GM18498 (cell line): ENCODE measurements at regions not wholly inside any gene's neighbourhood (a gene's known extent, or its start where the extent isn't known, plus 50 kb on each side); places are given as distances from the start of the nearest gene placed in this dataset.
A peak's percentile ranks its signal among the peaks of the same experiment; 100 is the strongest.
"Not testable (repeated sequence)": the region's sequence is repeated elsewhere in the genome, so short reads cannot be mapped to it uniquely, and the experiment has no call there.

Experiments
- ATAC-seq: cut with Tn5 transposase; IDR thresholded peaks from one replicate; pipeline ENCODE4 v1.9.1; 2021; ENCODE audit warnings: mild to moderate bottlenecking, moderate library complexity; ENCODE audit not compliant: unreplicated experiment

- ATAC-seq: not testable (repeated sequence)
These were observed 65.9 kb upstream of the METTL9 start for GRCh38 chr16:21533474-21533873.

- ATAC-seq: not testable (repeated sequence)
These were observed 64.8 kb upstream of the METTL9 start for GRCh38 chr16:21534561-21534960.

DNA sequence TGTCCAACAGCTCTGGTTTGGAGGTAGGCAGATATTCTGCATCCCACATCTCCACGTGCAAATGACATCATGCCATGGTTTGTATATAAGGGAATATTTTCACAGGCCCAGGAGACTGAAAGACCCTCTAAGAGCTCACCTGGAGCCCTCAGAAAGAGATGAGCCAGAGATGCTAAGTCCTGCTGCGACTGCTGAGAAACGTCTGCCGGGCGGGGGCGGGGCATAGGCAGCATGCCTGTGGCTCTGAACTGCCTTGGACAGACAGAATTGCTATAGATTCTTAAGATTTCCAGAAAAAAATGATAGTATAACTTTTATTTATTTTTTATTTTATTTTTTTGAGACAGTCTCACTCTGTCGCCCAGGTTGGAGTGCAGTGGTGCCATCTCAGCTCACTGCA is 64.2 kb upstream of the METTL9 start:
- not testable (repeated sequence) for ATAC-seq

DNA sequence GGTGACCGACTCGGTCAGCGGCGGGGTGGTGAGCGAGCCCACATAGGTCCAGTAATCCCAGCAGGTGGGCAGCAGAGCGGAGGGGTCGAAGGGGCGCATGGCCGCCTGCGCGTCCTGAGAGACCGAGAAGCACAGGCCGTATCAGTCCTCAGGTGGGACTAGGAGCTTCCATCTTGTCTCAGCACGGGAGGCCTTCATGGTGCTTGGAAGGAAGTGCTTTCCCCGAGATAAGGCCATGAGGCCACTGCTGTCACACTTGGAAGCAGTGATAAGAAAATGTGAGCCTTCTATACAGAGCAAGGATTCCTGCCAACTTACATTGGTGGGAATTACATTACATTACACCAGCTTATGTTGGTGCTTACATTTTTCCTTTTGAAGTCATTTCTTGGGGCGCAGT is 62.6 kb upstream of the METTL9 start:
- not testable (repeated sequence) for ATAC-seq

GRCh38 chr16:21537598-21537997 is 61.8 kb upstream of the METTL9 start:
- ATAC-seq: not testable (repeated sequence)

DNA sequence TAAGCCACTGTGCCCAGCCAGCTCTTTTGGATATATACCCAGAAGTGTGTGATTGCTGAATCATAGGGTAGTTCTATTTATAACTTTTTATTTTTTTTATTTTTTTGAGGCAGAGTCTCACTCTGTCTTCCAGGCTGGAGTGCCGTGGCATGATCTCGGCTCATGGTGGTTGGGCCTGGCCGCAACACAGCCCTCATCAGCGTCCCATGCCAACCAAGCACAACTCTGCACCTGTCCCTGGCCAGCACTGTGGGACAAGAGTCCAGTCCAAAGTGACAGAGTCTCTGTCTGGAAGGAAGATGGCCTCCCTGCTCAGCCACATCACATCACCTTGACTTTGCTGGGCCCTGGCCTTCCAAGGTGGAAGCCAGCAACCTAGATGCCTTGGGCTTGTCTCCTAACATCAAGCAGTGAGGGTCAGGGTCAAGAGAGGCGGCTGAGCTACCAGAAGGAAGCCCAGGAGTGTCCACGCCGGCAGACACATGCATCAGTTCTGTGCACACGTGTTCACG is 60.2 kb upstream of the METTL9 start:
- not testable (repeated sequence) for ATAC-seq

- ATAC-seq: peak; percentile 67
These were observed 58.5 kb upstream of the METTL9 start for GRCh38 chr16:21540770-21541433.

- peak; percentile 47 for ATAC-seq
These were observed 57.7 kb upstream of the METTL9 start for GRCh38 chr16:21541611-21542051.

GRCh38 chr16:21542075-21542474 is 57.3 kb upstream of the METTL9 start:
- ATAC-seq: not testable (repeated sequence)

DNA sequence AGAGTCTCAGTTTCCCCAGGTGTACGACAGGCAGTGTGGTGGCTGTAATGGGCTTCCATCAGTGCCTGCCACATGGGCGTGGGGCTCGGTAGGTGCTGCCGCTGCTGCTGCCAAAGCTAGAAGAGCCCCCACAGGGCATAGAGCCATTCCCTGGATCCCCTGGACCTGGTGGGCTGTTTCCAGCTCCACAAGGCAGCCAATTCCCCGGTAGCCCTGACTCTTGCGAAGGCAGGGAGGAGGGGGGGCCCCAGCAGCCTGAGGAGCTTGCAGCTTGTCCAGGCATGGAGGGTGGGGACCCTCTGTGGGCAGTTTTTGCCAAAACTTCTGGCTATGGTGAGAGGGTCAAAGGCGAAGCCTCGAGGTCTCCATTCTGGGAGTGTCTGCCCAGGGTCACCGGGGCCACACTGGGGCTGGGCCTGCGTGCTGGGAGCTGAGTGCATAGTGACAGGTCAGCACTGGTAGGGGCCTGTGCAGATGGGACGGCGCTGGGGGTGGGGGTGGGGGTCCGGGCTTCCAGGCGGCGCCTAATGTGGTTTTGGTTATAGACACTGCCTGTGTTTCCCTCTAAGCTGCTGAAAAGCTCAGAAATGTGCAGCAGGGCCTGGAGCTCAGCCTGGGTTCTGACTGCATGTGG is 56.8 kb upstream of the METTL9 start:
- not testable (repeated sequence) for ATAC-seq

GRCh38 chr16:21543151-21543836 is 56.1 kb upstream of the METTL9 start:
- ATAC-seq: not testable (repeated sequence)

DNA sequence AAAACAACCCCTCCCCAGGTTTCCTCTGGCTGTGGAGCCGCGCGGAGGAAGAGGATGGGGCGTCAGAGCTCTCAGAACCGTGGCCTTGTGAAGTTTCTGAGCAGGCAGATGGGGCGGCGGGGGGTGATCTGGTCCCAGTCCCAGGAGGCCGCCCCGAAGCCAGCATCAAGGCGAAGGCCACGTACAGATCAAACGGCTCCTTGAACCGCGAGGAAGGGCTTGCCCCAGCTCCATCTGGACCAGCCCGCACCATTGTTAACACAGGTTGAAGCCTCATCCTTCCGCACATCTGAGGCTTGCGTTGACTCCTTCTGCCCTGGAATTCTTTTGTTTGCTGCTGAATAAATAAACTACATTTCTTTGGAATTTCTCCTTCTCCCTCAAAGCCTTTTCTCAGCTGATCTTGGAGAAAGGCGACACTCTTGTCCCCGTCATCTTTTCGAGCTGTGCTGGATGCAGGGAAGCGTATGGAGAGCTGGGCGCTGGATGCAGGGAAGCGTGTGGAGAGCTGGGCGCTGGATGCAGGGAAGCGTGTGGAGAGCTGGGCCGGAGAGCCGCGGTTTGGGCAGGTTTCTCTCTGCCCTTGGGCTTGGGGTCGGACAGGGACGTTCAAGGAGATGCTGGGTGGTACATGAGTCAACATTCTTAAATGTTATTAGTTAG is 53.6 kb upstream of the METTL9 start:
- not testable (repeated sequence) for ATAC-seq

DNA sequence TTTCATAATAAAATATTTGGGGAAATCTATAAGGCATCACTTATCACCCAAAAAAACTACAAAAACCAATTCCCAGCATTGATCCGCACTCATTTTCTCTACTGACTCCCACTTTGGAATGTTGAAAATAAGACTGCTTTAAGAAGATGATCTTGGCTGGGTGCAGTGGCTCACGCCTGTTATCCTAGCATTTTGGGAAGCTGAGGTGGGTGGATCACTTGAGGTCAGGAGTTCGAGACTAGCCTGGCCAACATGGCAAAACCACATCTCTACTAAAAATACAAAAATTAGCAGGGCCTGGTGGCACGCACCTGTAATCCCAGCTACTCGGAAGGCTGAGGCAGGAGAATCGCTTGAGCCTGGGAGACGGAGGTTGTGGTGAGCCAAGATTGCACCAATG is 50.0 kb upstream of the METTL9 start:
- not testable (repeated sequence) for ATAC-seq
